Uterus (tissue), 2 donors: ENCODE measurements at regions not wholly inside any gene's neighbourhood (a gene's known extent, or its start where the extent isn't known, plus 50 kb on each side); places are given as distances from the start of the nearest gene placed in this dataset.

Experiments used
- POLR2A ChIP-seq, 2 donors: fragments of 450-650 bp; IDR thresholded peaks; one replicate each; pipeline ENCODE4 v1.6.1; 2016; ENCODE audit warnings: antibody characterized with exemption in 2 of 2, mild to moderate bottlenecking in 1 of 2, moderate library complexity in 1 of 2
- TF ChIP-seq, protein P1 (sequence below), 4 experiments: fragments of 200-600 bp in 2 of 4; fragments of 450-650 bp in 2 of 4; sonication (generic) in 2 of 4; IDR thresholded peaks; one replicate each; pipeline ENCODE4 v1.5.1; 2016 to 2019; ENCODE audit warnings: antibody characterized with exemption in 4 of 4, mild to moderate bottlenecking in 2 of 4, moderate library complexity in 1 of 4

DNA sequence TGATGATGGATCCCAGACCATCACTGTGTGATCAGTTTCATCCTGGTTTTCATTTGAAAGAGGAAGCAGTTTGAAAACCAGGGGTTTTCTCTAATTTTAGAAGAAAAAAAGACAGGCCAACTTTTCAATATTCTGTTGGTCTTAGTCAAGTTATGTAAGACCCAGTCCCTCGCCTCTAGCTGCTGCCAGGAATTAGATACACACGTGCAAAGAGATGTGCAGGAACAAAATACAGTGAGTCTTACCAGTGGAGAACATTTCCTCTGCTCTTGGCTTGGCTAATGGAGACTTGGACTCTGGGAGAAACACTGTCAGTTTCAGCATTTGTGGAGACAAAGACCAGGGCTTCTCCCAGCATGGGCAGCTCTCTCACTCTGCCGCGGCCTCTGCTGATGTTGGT lies 214.9 kb upstream of the C2CD4B start:
- TF ChIP-seq, protein P1, sequence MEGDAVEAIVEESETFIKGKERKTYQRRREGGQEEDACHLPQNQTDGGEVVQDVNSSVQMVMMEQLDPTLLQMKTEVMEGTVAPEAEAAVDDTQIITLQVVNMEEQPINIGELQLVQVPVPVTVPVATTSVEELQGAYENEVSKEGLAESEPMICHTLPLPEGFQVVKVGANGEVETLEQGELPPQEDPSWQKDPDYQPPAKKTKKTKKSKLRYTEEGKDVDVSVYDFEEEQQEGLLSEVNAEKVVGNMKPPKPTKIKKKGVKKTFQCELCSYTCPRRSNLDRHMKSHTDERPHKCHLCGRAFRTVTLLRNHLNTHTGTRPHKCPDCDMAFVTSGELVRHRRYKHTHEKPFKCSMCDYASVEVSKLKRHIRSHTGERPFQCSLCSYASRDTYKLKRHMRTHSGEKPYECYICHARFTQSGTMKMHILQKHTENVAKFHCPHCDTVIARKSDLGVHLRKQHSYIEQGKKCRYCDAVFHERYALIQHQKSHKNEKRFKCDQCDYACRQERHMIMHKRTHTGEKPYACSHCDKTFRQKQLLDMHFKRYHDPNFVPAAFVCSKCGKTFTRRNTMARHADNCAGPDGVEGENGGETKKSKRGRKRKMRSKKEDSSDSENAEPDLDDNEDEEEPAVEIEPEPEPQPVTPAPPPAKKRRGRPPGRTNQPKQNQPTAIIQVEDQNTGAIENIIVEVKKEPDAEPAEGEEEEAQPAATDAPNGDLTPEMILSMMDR (IDR thresholded peaks at IDR 0.05) = no peak
- TF ChIP-seq POLR2A (IDR thresholded peaks at IDR 0.05) = no peak
